ENCODE measurements at regions not wholly inside any gene's neighbourhood (a gene's known extent, or its start where the extent isn't known, plus 50 kb on each side); places are given as distances from the start of the nearest gene placed in this dataset.
A peak's percentile ranks its signal among the peaks of the same experiment; 100 is the strongest.

- peaks cover 45% of the 10 kb centered on the region for H3K4me1 Mint-ChIP-seq (ENCODE audit: low read depth)
- peaks cover 4% of the 10 kb centered on the region for H3K27me3 Mint-ChIP-seq
- intact Hi-C loops (cut with micrococcal nuclease): no loop called here
- no peak overlapping the region for H3K4me3 Mint-ChIP-seq
- H3K36me3 Mint-ChIP-seq (ENCODE audit: low read depth): peaks cover 9% of the 10 kb centered on the region
- H3K27ac Mint-ChIP-seq: peak overlapping the region; percentile 65
- peaks cover 10% of the 10 kb centered on the region for H3K9me3 Mint-ChIP-seq
These were observed 224.0 kb downstream of the KTN1 start for GRCh38 chr14:55803873-55804553.

- Mint-ChIP-seq H3K9me3 (peaks cover 14% of the 10 kb centered on the region), H3K36me3 (ENCODE audit: low read depth) (peaks cover 9% of the 10 kb centered on the region), H3K27ac (peak overlapping the region; percentile 42), H3K27me3 (peaks cover 4% of the 10 kb centered on the region), H3K4me1 (ENCODE audit: low read depth) (peaks cover 49% of the 10 kb centered on the region), H3K4me3 (no peak overlapping the region)
- intact Hi-C loops (cut with micrococcal nuclease): no loop called here
These were observed 225.2 kb downstream of the KTN1 start for GRCh38 chr14:55805250-55805649.

DNA sequence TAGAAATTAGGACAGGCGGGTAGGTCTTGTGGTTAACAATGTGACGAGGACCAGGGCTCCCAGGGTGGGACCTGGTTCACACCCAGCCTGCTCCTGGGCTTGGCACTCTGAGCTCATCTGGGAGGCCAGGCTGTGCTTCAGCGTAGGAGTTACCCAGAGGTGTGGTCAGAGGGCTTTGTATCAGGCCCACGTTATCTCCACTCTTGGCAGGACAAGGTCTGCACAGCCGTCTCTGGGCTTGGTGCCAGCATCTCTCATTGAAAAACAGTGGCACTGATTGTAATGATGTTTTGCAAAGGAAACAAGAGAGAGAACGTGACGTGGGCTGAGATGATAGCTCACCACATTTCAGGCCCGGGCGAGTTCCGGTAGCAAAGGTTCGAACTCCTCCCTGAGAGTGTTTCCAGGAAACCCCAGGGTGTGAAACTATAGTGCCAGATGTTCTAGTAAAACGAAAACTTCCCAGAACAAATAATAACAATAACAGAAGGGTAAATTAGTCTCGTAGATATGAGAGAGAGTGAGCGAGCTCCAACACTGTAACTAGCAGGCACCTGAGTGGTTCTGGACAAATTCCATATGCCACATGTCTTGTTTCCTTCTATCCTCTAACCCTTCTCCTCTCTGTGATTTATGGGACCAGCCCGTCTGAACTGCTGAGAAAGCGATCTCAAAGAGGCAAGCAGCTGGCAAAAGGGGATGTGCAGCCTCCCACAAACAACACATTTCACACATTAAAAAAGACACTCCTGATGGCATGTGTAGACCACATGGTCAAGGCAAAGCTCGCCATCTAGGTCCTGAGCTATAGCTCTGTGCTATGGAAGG lies 227.3 kb downstream of the KTN1 start:
- Mint-ChIP-seq H3K27ac (peak overlapping the region; percentile 74), H3K4me1 (ENCODE audit: low read depth) (peaks cover 48% of the 10 kb centered on the region), H3K9me3 (peaks cover 34% of the 10 kb centered on the region), H3K36me3 (ENCODE audit: low read depth) (peaks cover 24% of the 10 kb centered on the region), H3K27me3 (peaks cover 4% of the 10 kb centered on the region), H3K4me3 (peak overlapping the region; percentile 40)
- intact Hi-C loops (cut with micrococcal nuclease): loop anchor here (2.0 kb wide), 1 partner anchor 16 kb away; no protein-coding TSS in a partner anchor

DNA sequence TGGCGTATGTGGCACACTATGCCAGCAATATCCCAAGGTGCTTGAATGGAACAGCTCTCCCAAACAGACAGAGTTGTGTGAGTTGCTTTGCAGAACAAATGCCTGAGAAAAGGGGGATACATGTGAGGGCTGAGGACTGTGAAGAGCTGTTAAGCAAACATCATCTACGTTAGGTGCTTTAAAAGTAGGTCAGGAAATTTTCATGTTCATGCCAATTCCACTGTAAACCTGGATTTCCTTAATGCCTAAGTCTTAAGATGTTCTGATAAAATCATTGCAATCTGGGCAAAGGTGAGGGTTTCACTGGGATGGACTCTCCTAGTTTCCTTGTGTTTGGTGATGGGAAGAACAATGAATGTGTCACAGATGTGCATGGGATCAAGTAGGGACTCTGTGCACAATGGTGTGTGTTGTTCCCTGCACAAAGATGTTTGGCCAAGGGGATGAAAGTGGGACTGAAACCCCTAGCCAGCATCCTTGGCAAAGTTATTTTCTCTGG lies 227.9 kb downstream of the KTN1 start:
- Mint-ChIP-seq H3K9me3 (peaks cover 37% of the 10 kb centered on the region), H3K4me3 (no peak overlapping the region), H3K4me1 (ENCODE audit: low read depth) (peaks cover 54% of the 10 kb centered on the region), H3K27ac (peak overlapping the region; percentile 74), H3K36me3 (ENCODE audit: low read depth) (peaks cover 25% of the 10 kb centered on the region), H3K27me3 (peaks cover 4% of the 10 kb centered on the region)
- intact Hi-C loops (cut with micrococcal nuclease): loop anchor here (2.0 kb wide), 1 partner anchor 17 kb away; no protein-coding TSS in a partner anchor

DNA sequence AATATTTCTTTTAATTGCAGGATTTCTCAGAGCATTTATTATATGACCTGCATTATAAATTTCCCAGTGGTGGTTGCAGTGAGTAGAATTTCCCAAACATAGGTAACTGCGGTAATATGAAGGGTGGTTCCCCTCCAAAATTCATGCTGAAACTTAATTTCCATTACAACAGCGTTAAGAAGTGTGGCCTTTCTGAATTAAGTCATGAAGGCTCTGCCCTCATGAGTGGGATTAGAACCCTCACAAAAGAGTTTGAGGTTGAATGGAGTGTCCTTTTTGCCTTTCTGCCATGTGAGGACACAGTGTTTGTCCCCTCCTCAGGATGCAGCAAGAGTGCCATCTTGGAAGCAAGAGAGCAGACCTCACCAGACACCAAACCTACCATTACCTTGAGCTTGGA lies 233.6 kb downstream of the KTN1 start:
- Mint-ChIP-seq H3K9me3 (peaks cover 26% of the 10 kb centered on the region), H3K36me3 (ENCODE audit: low read depth) (peaks cover 16% of the 10 kb centered on the region), H3K4me3 (no peak overlapping the region), H3K4me1 (ENCODE audit: low read depth) (peaks cover 53% of the 10 kb centered on the region), H3K27me3 (no peaks in the 10 kb centered on the region), H3K27ac (peak overlapping the region; percentile 91)
- intact Hi-C loops (cut with micrococcal nuclease): loop anchor here (10.0 kb wide), 1 partner anchor 311 kb away; no protein-coding TSS in a partner anchor

DNA sequence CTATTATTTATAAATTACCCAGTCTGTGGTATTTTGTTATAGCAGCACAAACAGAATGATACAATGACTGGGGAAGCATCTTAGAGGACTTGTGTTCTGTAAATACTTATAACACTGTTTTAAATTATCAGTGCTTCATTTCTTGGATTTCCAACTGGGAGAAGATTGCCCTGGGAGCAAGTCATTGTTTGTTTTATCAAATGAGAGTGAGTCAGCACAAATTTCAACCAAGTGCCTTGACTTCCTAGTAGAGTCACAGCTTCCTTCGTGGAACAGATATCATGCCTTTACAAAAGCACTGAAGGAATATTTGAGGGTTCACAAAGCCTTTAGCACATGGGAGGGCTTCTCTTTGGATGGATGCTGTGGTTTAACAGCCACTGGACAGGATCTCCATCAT lies 234.1 kb downstream of the KTN1 start:
- H3K4me3 Mint-ChIP-seq: no peak overlapping the region
- H3K4me1 Mint-ChIP-seq (ENCODE audit: low read depth): peaks cover 57% of the 10 kb centered on the region
- H3K36me3 Mint-ChIP-seq (ENCODE audit: low read depth): peaks cover 16% of the 10 kb centered on the region
- peak overlapping the region; percentile 91 for H3K27ac Mint-ChIP-seq
- intact Hi-C loops (cut with micrococcal nuclease): loop anchor here (10.0 kb wide), 1 partner anchor 311 kb away; no protein-coding TSS in a partner anchor
- no peaks in the 10 kb centered on the region for H3K27me3 Mint-ChIP-seq
- H3K9me3 Mint-ChIP-seq: peaks cover 26% of the 10 kb centered on the region

- H3K4me1 Mint-ChIP-seq (ENCODE audit: low read depth): peaks cover 57% of the 10 kb centered on the region
- no peaks in the 10 kb centered on the region for H3K27me3 Mint-ChIP-seq
- no peak overlapping the region for H3K4me3 Mint-ChIP-seq
- H3K36me3 Mint-ChIP-seq (ENCODE audit: low read depth): peaks cover 16% of the 10 kb centered on the region
- H3K9me3 Mint-ChIP-seq: peaks cover 26% of the 10 kb centered on the region
- intact Hi-C loops (cut with micrococcal nuclease): loop anchor here (5.0 to 10.0 kb wide), 2 partner anchors 33 to 310 kb away; no protein-coding TSS in a partner anchor
- peak overlapping the region; percentile 91 for H3K27ac Mint-ChIP-seq
These were observed 234.9 kb downstream of the KTN1 start for GRCh38 chr14:55814873-55815272.

GRCh38 chr14:55816225-55816624 lies 236.2 kb downstream of the KTN1 start:
- peaks cover 13% of the 10 kb centered on the region for H3K9me3 Mint-ChIP-seq
- H3K27ac Mint-ChIP-seq: peak overlapping the region; percentile 91
- peaks cover 49% of the 10 kb centered on the region for H3K4me1 Mint-ChIP-seq (ENCODE audit: low read depth)
- peaks cover 10% of the 10 kb centered on the region for H3K36me3 Mint-ChIP-seq (ENCODE audit: low read depth)
- H3K27me3 Mint-ChIP-seq: no peaks in the 10 kb centered on the region
- H3K4me3 Mint-ChIP-seq: no peak overlapping the region
- intact Hi-C loops (cut with micrococcal nuclease): loop anchor here (5.0 to 10.0 kb wide), 2 partner anchors 34 to 309 kb away; no protein-coding TSS in a partner anchor

DNA sequence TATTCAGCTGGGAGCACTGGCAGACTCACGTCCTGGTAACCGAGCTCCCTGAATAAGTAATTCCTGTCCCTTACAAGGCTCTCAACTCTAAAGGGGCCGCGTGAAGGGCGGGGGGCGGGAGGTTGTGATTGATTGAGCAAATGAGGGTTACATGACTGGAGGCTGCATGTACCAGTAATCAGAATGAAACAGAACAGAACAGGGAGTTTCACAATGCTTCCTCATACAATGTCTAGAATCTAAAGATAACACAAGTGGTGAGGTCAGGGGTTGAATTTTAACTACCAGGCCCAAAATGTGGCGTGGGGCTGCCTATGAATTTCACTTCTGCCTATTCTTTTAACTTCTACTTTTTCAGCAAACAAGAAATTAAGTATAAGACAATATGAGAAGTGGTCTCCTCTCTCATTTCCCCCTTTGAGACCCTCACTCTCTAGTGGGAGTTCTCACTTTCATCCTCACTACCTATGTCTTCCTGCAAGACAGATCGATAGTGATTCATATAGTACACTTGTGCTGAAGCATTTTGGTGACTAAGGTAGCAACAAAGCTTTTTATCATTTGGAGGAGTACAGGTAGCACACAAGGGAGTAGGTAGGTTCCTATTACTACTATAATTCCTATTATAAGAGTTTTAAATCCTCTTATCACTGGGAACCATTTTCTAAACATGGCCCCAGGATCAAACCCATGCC lies 239.8 kb downstream of the KTN1 start:
- no peak overlapping the region for H3K4me3 Mint-ChIP-seq
- H3K36me3 Mint-ChIP-seq (ENCODE audit: low read depth): no peaks in the 10 kb centered on the region
- peaks cover 3% of the 10 kb centered on the region for H3K27me3 Mint-ChIP-seq
- peaks cover 31% of the 10 kb centered on the region for H3K4me1 Mint-ChIP-seq (ENCODE audit: low read depth)
- intact Hi-C loops (cut with micrococcal nuclease): loop anchor here (5.0 to 10.0 kb wide), 2 partner anchors 37 to 305 kb away; no protein-coding TSS in a partner anchor
- peaks cover 17% of the 10 kb centered on the region for H3K9me3 Mint-ChIP-seq
- H3K27ac Mint-ChIP-seq: peak overlapping the region; percentile 81

DNA sequence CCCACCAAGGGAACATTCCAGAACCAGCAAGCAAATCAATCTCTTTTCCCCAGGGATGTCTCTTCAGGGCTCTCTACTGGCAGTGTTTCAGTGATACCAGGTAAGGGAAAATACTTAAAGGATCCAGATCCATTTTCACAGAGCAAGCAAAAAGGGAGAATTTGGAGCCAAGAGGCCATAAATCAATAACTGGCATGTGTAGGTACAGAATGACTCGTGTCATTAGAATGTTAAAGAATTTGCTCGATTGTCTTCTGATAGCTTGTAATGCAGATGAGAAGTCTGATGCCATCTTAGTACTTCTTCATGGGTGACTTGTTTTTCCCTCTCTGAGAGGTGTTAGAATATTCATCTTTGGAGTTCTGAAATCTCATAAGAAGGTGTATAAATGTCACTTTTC lies 242.9 kb downstream of the KTN1 start:
- Mint-ChIP-seq H3K36me3 (ENCODE audit: low read depth) (no peaks in the 10 kb centered on the region), H3K4me3 (no peak overlapping the region), H3K27ac (no peak overlapping the region), H3K9me3 (peaks cover 17% of the 10 kb centered on the region), H3K27me3 (peaks cover 5% of the 10 kb centered on the region), H3K4me1 (ENCODE audit: low read depth) (peaks cover 12% of the 10 kb centered on the region)
- intact Hi-C loops (cut with micrococcal nuclease): no loop called here

DNA sequence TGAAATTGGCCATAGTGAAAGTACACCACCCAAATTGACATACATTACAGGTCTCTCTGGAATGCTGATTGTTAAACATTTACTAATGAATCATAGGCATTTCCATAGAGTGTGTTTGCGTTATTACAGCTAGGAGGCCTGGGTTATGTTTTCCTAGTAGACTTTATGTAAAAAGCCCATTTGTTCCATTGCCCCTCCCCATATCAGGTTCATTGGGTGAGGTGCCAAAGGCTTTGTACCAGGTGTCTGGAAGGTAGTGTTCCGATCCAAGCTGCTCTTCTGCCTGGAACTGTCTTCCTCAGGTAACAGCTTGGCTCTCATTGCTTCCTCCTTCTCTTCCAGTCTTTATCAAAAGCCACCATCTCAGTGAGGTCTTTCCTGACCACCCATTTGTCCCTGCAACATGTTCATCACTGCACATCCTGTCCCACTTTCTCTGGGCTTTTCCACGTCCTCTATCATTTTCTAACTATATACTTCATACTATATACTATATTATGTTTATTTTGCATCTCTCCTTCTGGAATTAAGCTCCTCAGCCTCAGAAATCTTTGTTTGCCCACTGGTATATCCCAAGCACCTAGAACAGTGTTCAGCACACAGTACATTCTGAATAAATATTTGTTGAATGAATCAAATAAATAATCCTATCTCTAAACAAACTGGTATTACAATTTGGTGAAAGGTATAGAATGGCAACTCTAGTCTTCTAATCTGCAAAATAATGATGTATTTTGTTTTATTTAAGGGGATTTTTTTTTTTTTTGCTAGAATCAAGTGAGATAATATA lies 252.3 kb downstream of the KTN1 start:
- Mint-ChIP-seq H3K4me1 (ENCODE audit: low read depth) (no peaks in the 10 kb centered on the region), H3K36me3 (ENCODE audit: low read depth) (no peaks in the 10 kb centered on the region), H3K9me3 (peaks cover 8% of the 10 kb centered on the region), H3K27ac (no peak overlapping the region), H3K4me3 (no peak overlapping the region), H3K27me3 (peaks cover 1% of the 10 kb centered on the region)
- intact Hi-C loops (cut with micrococcal nuclease): no loop called here

DNA sequence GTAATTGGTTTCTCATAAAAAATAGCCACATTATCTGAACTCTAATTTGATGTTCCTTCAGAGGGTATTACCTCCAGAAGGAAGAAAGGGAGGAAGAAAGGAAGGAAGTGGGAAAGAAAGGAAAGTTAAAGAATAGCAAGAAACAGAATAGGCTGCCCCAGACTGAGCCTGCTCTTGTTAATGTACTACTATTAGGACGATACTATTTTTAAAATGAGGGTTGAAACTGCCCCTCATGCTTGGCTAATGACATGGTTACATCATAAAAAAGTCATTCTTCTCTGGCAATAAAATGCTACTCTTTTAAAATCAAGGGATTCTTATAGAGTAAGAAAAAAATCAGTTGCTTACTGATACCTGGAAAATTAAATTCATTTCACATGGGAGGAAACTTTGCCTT lies 253.0 kb downstream of the KTN1 start:
- H3K9me3 Mint-ChIP-seq: peaks cover 8% of the 10 kb centered on the region
- intact Hi-C loops (cut with micrococcal nuclease): no loop called here
- no peaks in the 10 kb centered on the region for H3K36me3 Mint-ChIP-seq (ENCODE audit: low read depth)
- H3K27me3 Mint-ChIP-seq: peaks cover 1% of the 10 kb centered on the region
- H3K27ac Mint-ChIP-seq: no peak overlapping the region
- no peak overlapping the region for H3K4me3 Mint-ChIP-seq
- no peaks in the 10 kb centered on the region for H3K4me1 Mint-ChIP-seq (ENCODE audit: low read depth)

DNA sequence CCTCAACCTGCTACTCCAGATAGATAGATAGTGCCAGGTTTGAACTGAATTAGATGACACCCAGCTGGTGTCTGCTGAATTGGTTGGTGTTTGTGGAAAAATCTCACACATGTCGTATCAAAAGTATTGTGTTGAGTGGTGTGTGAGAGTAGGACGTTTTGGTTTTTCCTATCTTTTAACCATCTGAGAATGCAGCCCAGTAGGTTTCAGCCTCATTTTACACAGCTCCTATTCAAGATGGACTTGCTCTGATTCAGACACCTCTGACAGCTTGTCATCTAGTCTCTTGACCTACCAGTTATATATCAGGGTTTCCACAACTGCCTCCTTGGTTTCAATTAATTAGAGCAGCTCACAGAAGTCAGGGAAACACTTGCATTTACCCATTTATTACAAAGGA lies 254.4 kb downstream of the KTN1 start:
- intact Hi-C loops (cut with micrococcal nuclease): no loop called here
- no peak overlapping the region for H3K4me3 Mint-ChIP-seq
- H3K27ac Mint-ChIP-seq: no peak overlapping the region
- no peaks in the 10 kb centered on the region for H3K36me3 Mint-ChIP-seq (ENCODE audit: low read depth)
- no peaks in the 10 kb centered on the region for H3K4me1 Mint-ChIP-seq (ENCODE audit: low read depth)
- peaks cover 1% of the 10 kb centered on the region for H3K27me3 Mint-ChIP-seq
- H3K9me3 Mint-ChIP-seq: no peaks in the 10 kb centered on the region

Measured in dendritic cell treated with granulocyte-macrophage colony-stimulating factor and Interleukin-4, amounts not matched to agents 40 ng/mL and 50 ng/mL, for 4 days (primary cell).